ENCODE measurements at regions not wholly inside any gene's neighbourhood (a gene's known extent, or its start where the extent isn't known, plus 50 kb on each side); places are given as distances from the start of the nearest gene placed in this dataset.

DNA sequence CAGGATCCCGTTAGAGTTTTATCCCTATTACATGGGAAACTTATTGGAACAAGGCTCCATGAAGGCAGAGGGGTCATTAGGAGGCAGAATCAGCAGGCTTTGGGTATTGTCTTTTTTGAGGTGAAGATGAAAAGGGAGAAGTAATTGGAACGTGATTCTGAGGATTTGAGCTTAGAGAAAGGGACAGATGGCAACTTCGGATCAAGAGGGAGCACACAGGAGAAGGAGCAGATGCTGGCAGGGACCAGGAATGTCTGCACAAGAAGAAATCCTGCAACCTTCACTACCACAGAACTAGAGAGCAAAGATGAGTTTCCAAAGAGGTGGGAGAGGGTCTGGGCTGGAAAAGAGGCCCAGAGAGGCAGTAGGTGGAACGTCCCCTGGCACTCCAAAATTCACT, 202.8 kb downstream of the RRAGC start:
- Histone ChIP-seq H3K4me2 (ENCODE audit: low read length) (no peak overlapping the region), H3K9me3 (ENCODE audit: low read length) (no peaks in the 10 kb centered on the region), H3K9me2 (ENCODE audit: insufficient read depth, low read length) (no peaks in the 10 kb centered on the region), H3K27ac (ENCODE audit: low read length) (no peak overlapping the region), H3F3A (ENCODE audit: insufficient read depth, low read length, poor library complexity, severe bottlenecking) (no peaks in the 10 kb centered on the region), H3K27me3 (ENCODE audit: insufficient read depth, low read depth, low read length) (no peaks in the 10 kb centered on the region), H4K20me1 (ENCODE audit: insufficient read depth) (no peaks in the 10 kb centered on the region), H3K9ac (ENCODE audit: low read length) (no peak overlapping the region), H3K79me2 (replicated peaks; ENCODE audit: insufficient read depth, low read length) (no peaks in the 10 kb centered on the region), H2AFZ (ENCODE audit: low read depth, low read length) (no peak overlapping the region), H3K36me3 (ENCODE audit: insufficient read depth, low read length) (no peaks in the 10 kb centered on the region), H3K4me3 (ENCODE audit: low read length) (no peak overlapping the region)
- TF ChIP-seq, protein P1, sequence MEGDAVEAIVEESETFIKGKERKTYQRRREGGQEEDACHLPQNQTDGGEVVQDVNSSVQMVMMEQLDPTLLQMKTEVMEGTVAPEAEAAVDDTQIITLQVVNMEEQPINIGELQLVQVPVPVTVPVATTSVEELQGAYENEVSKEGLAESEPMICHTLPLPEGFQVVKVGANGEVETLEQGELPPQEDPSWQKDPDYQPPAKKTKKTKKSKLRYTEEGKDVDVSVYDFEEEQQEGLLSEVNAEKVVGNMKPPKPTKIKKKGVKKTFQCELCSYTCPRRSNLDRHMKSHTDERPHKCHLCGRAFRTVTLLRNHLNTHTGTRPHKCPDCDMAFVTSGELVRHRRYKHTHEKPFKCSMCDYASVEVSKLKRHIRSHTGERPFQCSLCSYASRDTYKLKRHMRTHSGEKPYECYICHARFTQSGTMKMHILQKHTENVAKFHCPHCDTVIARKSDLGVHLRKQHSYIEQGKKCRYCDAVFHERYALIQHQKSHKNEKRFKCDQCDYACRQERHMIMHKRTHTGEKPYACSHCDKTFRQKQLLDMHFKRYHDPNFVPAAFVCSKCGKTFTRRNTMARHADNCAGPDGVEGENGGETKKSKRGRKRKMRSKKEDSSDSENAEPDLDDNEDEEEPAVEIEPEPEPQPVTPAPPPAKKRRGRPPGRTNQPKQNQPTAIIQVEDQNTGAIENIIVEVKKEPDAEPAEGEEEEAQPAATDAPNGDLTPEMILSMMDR (IDR thresholded peaks at IDR 0.05; ENCODE audit: poor library complexity, severe bottlenecking) = no peak

DNA sequence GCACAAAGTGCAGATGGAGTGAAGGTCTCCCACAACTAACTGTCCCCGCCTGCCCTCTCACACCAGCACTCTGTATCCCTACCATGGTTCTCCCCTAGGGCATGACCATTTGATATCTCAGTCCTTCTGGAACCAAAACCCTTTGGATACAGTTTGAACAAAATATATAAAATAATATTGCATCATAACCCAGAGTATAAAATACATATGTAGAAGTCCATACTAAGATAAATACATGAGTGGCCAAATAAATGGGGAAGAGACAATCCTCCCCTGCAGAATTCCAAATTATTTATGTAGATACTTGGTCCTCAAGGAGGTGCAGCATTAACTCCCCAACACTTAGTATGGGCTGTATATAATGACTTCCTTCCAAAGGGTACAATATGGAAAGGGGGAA, 207.4 kb downstream of the RRAGC start:
- Histone ChIP-seq H2AFZ (ENCODE audit: low read depth, low read length) (no peak overlapping the region), H3K4me2 (ENCODE audit: low read length) (no peak overlapping the region), H3K9me2 (ENCODE audit: insufficient read depth, low read length) (no peaks in the 10 kb centered on the region), H3K9me3 (ENCODE audit: low read length) (no peaks in the 10 kb centered on the region), H3K36me3 (ENCODE audit: insufficient read depth, low read length) (no peaks in the 10 kb centered on the region), H3K9ac (ENCODE audit: low read length) (no peak overlapping the region), H3K4me3 (ENCODE audit: low read length) (no peak overlapping the region), H3K79me2 (replicated peaks; ENCODE audit: insufficient read depth, low read length) (no peaks in the 10 kb centered on the region), H4K20me1 (ENCODE audit: insufficient read depth) (no peaks in the 10 kb centered on the region), H3K27me3 (ENCODE audit: insufficient read depth, low read depth, low read length) (no peaks in the 10 kb centered on the region), H3F3A (ENCODE audit: insufficient read depth, low read length, poor library complexity, severe bottlenecking) (no peaks in the 10 kb centered on the region), H3K27ac (ENCODE audit: low read length) (no peak overlapping the region)
- no peak for TF ChIP-seq SMC3 (conservative IDR thresholded peaks at IDR 0.05; ENCODE audit: poor library complexity)
- no peak for TF ChIP-seq MXI1 (conservative IDR thresholded peaks at IDR 0.05; ENCODE audit: poor library complexity, severe bottlenecking)
- TF ChIP-seq, protein P1 (IDR thresholded peaks at IDR 0.05; ENCODE audit: poor library complexity, severe bottlenecking) = no peak
- TF ChIP-seq TAF1 (IDR thresholded peaks at IDR 0.05; ENCODE audit: low read depth) = no peak
- TF ChIP-seq, protein P2, sequence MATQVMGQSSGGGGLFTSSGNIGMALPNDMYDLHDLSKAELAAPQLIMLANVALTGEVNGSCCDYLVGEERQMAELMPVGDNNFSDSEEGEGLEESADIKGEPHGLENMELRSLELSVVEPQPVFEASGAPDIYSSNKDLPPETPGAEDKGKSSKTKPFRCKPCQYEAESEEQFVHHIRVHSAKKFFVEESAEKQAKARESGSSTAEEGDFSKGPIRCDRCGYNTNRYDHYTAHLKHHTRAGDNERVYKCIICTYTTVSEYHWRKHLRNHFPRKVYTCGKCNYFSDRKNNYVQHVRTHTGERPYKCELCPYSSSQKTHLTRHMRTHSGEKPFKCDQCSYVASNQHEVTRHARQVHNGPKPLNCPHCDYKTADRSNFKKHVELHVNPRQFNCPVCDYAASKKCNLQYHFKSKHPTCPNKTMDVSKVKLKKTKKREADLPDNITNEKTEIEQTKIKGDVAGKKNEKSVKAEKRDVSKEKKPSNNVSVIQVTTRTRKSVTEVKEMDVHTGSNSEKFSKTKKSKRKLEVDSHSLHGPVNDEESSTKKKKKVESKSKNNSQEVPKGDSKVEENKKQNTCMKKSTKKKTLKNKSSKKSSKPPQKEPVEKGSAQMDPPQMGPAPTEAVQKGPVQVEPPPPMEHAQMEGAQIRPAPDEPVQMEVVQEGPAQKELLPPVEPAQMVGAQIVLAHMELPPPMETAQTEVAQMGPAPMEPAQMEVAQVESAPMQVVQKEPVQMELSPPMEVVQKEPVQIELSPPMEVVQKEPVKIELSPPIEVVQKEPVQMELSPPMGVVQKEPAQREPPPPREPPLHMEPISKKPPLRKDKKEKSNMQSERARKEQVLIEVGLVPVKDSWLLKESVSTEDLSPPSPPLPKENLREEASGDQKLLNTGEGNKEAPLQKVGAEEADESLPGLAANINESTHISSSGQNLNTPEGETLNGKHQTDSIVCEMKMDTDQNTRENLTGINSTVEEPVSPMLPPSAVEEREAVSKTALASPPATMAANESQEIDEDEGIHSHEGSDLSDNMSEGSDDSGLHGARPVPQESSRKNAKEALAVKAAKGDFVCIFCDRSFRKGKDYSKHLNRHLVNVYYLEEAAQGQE (IDR thresholded peaks at IDR 0.05; ENCODE audit: borderline replicate concordance) = no peak
- TF ChIP-seq POLR2AphosphoS5 (IDR thresholded peaks at IDR 0.05) = no peak
- no peak for TF ChIP-seq RAD21 (conservative IDR thresholded peaks at IDR 0.05)
- TF ChIP-seq EZH2 (IDR thresholded peaks at IDR 0.05; ENCODE audit: borderline replicate concordance, insufficient read depth, low read length, poor library complexity, severe bottlenecking) = no peak
- no peak for TF ChIP-seq EP300 (conservative IDR thresholded peaks at IDR 0.05; ENCODE audit: poor library complexity, severe bottlenecking)

All from neural cell (in vitro differentiated cells).